ENCODE measurements at regions not wholly inside any gene's neighbourhood (a gene's known extent, or its start where the extent isn't known, plus 50 kb on each side); places are given as distances from the start of the nearest gene placed in this dataset.

DNA sequence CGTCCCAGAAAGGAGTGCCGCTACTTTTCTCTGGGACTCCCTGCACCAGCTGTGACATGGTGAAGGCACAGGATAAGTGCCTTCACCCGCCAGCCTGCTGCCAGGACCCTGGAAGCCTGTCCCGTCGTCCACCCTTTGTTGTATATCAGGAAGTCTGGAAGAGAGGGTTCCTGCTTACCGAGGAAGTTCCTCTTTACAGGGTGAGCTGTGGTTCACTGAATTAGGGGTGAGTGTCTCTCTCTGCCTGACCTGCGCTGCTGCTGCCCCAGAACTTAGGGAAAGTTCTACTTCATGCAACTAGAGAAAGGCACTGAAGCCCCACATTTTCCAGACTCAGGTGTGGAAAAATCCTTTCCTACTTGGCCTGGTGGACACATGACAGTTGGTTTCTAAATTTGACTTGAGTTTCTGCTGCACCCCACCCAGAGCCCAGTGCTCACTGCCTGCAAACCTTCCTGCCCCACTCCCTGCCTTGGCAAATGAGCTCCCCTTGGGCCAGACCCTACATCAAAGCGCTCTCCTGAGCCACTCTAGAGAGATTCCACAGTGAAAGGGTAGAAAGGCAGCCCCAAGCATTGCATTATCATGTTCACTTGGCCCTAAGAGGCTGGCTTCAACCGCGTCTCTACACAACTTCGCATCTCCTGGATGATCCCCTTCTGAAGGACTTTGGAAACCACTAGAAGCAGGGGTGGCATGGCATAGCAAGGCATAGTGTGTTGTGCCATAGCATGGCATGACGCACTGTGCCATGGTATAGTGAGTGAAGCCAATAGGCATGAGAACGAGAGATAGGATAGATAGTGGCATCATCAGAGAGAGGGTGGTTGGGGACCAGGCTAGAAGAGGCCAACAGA, 215.8 kb upstream of the CDYL start:
- no peak for TF ChIP-seq POLR2AphosphoS5 (IDR thresholded peaks at IDR 0.05; ENCODE audit: low read depth, low read length)
- no peak for TF ChIP-seq FOXP2 (optimal IDR thresholded peaks at IDR 0.05; ENCODE audit: borderline replicate concordance, extremely low read depth, extremely low read length, insufficient read depth)
- TF ChIP-seq, protein P1, sequence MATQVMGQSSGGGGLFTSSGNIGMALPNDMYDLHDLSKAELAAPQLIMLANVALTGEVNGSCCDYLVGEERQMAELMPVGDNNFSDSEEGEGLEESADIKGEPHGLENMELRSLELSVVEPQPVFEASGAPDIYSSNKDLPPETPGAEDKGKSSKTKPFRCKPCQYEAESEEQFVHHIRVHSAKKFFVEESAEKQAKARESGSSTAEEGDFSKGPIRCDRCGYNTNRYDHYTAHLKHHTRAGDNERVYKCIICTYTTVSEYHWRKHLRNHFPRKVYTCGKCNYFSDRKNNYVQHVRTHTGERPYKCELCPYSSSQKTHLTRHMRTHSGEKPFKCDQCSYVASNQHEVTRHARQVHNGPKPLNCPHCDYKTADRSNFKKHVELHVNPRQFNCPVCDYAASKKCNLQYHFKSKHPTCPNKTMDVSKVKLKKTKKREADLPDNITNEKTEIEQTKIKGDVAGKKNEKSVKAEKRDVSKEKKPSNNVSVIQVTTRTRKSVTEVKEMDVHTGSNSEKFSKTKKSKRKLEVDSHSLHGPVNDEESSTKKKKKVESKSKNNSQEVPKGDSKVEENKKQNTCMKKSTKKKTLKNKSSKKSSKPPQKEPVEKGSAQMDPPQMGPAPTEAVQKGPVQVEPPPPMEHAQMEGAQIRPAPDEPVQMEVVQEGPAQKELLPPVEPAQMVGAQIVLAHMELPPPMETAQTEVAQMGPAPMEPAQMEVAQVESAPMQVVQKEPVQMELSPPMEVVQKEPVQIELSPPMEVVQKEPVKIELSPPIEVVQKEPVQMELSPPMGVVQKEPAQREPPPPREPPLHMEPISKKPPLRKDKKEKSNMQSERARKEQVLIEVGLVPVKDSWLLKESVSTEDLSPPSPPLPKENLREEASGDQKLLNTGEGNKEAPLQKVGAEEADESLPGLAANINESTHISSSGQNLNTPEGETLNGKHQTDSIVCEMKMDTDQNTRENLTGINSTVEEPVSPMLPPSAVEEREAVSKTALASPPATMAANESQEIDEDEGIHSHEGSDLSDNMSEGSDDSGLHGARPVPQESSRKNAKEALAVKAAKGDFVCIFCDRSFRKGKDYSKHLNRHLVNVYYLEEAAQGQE (IDR thresholded peaks at IDR 0.05; ENCODE audit: insufficient read depth in 1 of 2, low read depth in 2 of 2, low read length in 2 of 2) = no peak

Measured in PFSK-1 (cell line).